ENCODE measurements at regions not wholly inside any gene's neighbourhood (a gene's known extent, or its start where the extent isn't known, plus 50 kb on each side); places are given as distances from the start of the nearest gene placed in this dataset.

GRCh38 chr13:85093808-85094207 is 705.4 kb downstream of the SLITRK6 start:
- Histone ChIP-seq H3K36me3 (no peaks in the 10 kb centered on the region), H3K4me1 (no peaks in the 10 kb centered on the region), H3K9ac (ENCODE audit: low read depth in 2 of 2, low read length in 2 of 2) (no peak overlapping the region), H3K27me3 (no peaks in the 10 kb centered on the region), H3K27ac (no peak overlapping the region), H3K4me3 (no peak overlapping the region), H3K9me3 (no peaks in the 10 kb centered on the region)
- TF ChIP-seq CTCF (IDR thresholded peaks at IDR 0.05) = no peak
- no peak for DNase-seq
- intact Hi-C loops (cut with DNase I) = no loop called here

- no peak overlapping the region for H3K9ac ChIP-seq (ENCODE audit: low read depth in 2 of 2, low read length in 2 of 2)
- no peaks in the 10 kb centered on the region for H3K4me1 ChIP-seq
- no peaks in the 10 kb centered on the region for H3K9me3 ChIP-seq
- no peaks in the 10 kb centered on the region for H3K27me3 ChIP-seq
- H3K4me3 ChIP-seq = no peak overlapping the region
- TF ChIP-seq CTCF (IDR thresholded peaks at IDR 0.05) = no peak
- intact Hi-C loops (cut with DNase I) = no loop called here
- DNase-seq = no peak
- H3K27ac ChIP-seq = no peak overlapping the region
- H3K36me3 ChIP-seq = no peaks in the 10 kb centered on the region
These were observed 707.5 kb downstream of the SLITRK6 start for GRCh38 chr13:85091631-85092234.

GRCh38 chr13:85089186-85089585 is 710.0 kb downstream of the SLITRK6 start:
- Histone ChIP-seq H3K4me1 (no peaks in the 10 kb centered on the region), H3K4me3 (no peak overlapping the region), H3K36me3 (no peaks in the 10 kb centered on the region), H3K9ac (ENCODE audit: low read depth in 2 of 2, low read length in 2 of 2) (no peak overlapping the region), H3K27me3 (no peaks in the 10 kb centered on the region), H3K9me3 (no peaks in the 10 kb centered on the region), H3K27ac (no peak overlapping the region)
- intact Hi-C loops (cut with DNase I) = no loop called here
- no peak for TF ChIP-seq CTCF (IDR thresholded peaks at IDR 0.05)
- DNase-seq = no peak

- TF ChIP-seq CTCF (IDR thresholded peaks at IDR 0.05) = no peak
- intact Hi-C loops (cut with DNase I) = no loop called here
- no peaks in the 10 kb centered on the region for H3K36me3 ChIP-seq
- H3K27me3 ChIP-seq = no peaks in the 10 kb centered on the region
- no peaks in the 10 kb centered on the region for H3K4me1 ChIP-seq
- H3K9me3 ChIP-seq = no peaks in the 10 kb centered on the region
- H3K27ac ChIP-seq = no peak overlapping the region
- no peak overlapping the region for H3K9ac ChIP-seq (ENCODE audit: low read depth in 2 of 2, low read length in 2 of 2)
- no peak overlapping the region for H3K4me3 ChIP-seq
- no peak for DNase-seq
These were observed 718.5 kb downstream of the SLITRK6 start for GRCh38 chr13:85080691-85081090.

GRCh38 chr13:85076343-85076742 is 722.9 kb downstream of the SLITRK6 start:
- H3K27me3 ChIP-seq = no peaks in the 10 kb centered on the region
- no peaks in the 10 kb centered on the region for H3K4me1 ChIP-seq
- no peaks in the 10 kb centered on the region for H3K9me3 ChIP-seq
- no peak for DNase-seq
- TF ChIP-seq CTCF (IDR thresholded peaks at IDR 0.05) = no peak
- H3K9ac ChIP-seq (ENCODE audit: low read depth in 2 of 2, low read length in 2 of 2) = no peak overlapping the region
- intact Hi-C loops (cut with DNase I) = no loop called here
- no peak overlapping the region for H3K27ac ChIP-seq
- H3K4me3 ChIP-seq = no peak overlapping the region
- no peaks in the 10 kb centered on the region for H3K36me3 ChIP-seq
